ENCODE measurements at regions not wholly inside any gene's neighbourhood (a gene's known extent, or its start where the extent isn't known, plus 50 kb on each side); places are given as distances from the start of the nearest gene placed in this dataset.

- TF ChIP-seq REST (IDR thresholded peaks at IDR 0.05; ENCODE audit: borderline replicate concordance) (no peak), EP300 (conservative IDR thresholded peaks at IDR 0.05; ENCODE audit: poor library complexity, severe bottlenecking) (no peak), MXI1 (conservative IDR thresholded peaks at IDR 0.05; ENCODE audit: poor library complexity, severe bottlenecking) (no peak), RAD21 (conservative IDR thresholded peaks at IDR 0.05) (no peak), TAF1 (IDR thresholded peaks at IDR 0.05; ENCODE audit: low read depth) (no peak), POLR2AphosphoS5 (IDR thresholded peaks at IDR 0.05) (no peak), CTCF (IDR thresholded peaks at IDR 0.05; ENCODE audit: poor library complexity, severe bottlenecking) (no peak), SMC3 (conservative IDR thresholded peaks at IDR 0.05; ENCODE audit: poor library complexity) (no peak), EZH2 (IDR thresholded peaks at IDR 0.05; ENCODE audit: borderline replicate concordance, insufficient read depth, low read length, poor library complexity, severe bottlenecking) (no peak)
- Histone ChIP-seq H3K4me2 (ENCODE audit: low read length) (no peak overlapping the region), H4K20me1 (ENCODE audit: insufficient read depth) (no peaks in the 10 kb centered on the region)
These were observed 53.4 kb upstream of the PRNP start for GRCh38 chr20:4632876-4633275.

GRCh38 chr20:4626228-4626627 lies 60.0 kb upstream of the PRNP start:
- Histone ChIP-seq H3K4me3 (ENCODE audit: low read length) (no peak overlapping the region), H3K9ac (ENCODE audit: low read length) (no peak overlapping the region), H3F3A (ENCODE audit: insufficient read depth, low read length, poor library complexity, severe bottlenecking) (no peaks in the 10 kb centered on the region), H3K79me2 (replicated peaks; ENCODE audit: insufficient read depth, low read length) (no peaks in the 10 kb centered on the region), H3K9me2 (ENCODE audit: insufficient read depth, low read length) (no peaks in the 10 kb centered on the region), H2AFZ (ENCODE audit: low read depth, low read length) (no peak overlapping the region), H3K27ac (ENCODE audit: low read length) (no peak overlapping the region), H3K27me3 (ENCODE audit: insufficient read depth, low read depth, low read length) (no peaks in the 10 kb centered on the region), H3K4me2 (ENCODE audit: low read length) (no peak overlapping the region), H3K36me3 (ENCODE audit: insufficient read depth, low read length) (no peaks in the 10 kb centered on the region), H3K9me3 (ENCODE audit: low read length) (no peaks in the 10 kb centered on the region), H4K20me1 (ENCODE audit: insufficient read depth) (no peaks in the 10 kb centered on the region)
- TF ChIP-seq SMC3 (conservative IDR thresholded peaks at IDR 0.05; ENCODE audit: poor library complexity) = no peak
- no peak for TF ChIP-seq POLR2AphosphoS5 (IDR thresholded peaks at IDR 0.05)
- no peak for TF ChIP-seq EZH2 (IDR thresholded peaks at IDR 0.05; ENCODE audit: borderline replicate concordance, insufficient read depth, low read length, poor library complexity, severe bottlenecking)
- TF ChIP-seq RAD21 (conservative IDR thresholded peaks at IDR 0.05) = no peak
- no peak for TF ChIP-seq EP300 (conservative IDR thresholded peaks at IDR 0.05; ENCODE audit: poor library complexity, severe bottlenecking)
- no peak for TF ChIP-seq TAF1 (IDR thresholded peaks at IDR 0.05; ENCODE audit: low read depth)
- TF ChIP-seq MXI1 (conservative IDR thresholded peaks at IDR 0.05; ENCODE audit: poor library complexity, severe bottlenecking) = no peak
- TF ChIP-seq CTCF (IDR thresholded peaks at IDR 0.05; ENCODE audit: poor library complexity, severe bottlenecking) = no peak
- no peak for TF ChIP-seq REST (IDR thresholded peaks at IDR 0.05; ENCODE audit: borderline replicate concordance)

More at GRCh38 chr20:4632876-4633275, 53.4 kb upstream of the PRNP start:
- no peaks in the 10 kb centered on the region for H3K27me3 ChIP-seq (ENCODE audit: insufficient read depth, low read depth, low read length)
- H3K9me3 ChIP-seq (ENCODE audit: low read length) = peaks cover 3% of the 10 kb centered on the region
- H3K4me3 ChIP-seq (ENCODE audit: low read length) = no peak overlapping the region
- H3K79me2 ChIP-seq (replicated peaks; ENCODE audit: insufficient read depth, low read length) = no peaks in the 10 kb centered on the region
- H2AFZ ChIP-seq (ENCODE audit: low read depth, low read length) = no peak overlapping the region
- no peaks in the 10 kb centered on the region for H3F3A ChIP-seq (ENCODE audit: insufficient read depth, low read length, poor library complexity, severe bottlenecking)
- H3K9ac ChIP-seq (ENCODE audit: low read length) = no peak overlapping the region
- H3K36me3 ChIP-seq (ENCODE audit: insufficient read depth, low read length) = no peaks in the 10 kb centered on the region
- no peak overlapping the region for H3K27ac ChIP-seq (ENCODE audit: low read length)
- H3K9me2 ChIP-seq (ENCODE audit: insufficient read depth, low read length) = no peaks in the 10 kb centered on the region
